GM12878 (cell line): ENCODE measurements at regions not wholly inside any gene's neighbourhood (a gene's known extent, or its start where the extent isn't known, plus 50 kb on each side); places are given as distances from the start of the nearest gene placed in this dataset.

Source experiments
- ATAC-seq: fragments of 200-7000 bp; cut with Tn5 transposase; 3 replicates; pipeline ENCODE4 v1.9.1; 2020; ENCODE audit warnings: mild to moderate bottlenecking, moderate library complexity
- BruUV-seq: library from RNA; stranded (reverse); fragments of 400-500 nt; replicated peaks from 2 replicates; lab custom pipeline; 2021; lab: Mats Ljungman, UMichigan
- CTCF ChIA-PET: fragments of 300-600 bp; sonication (Branson Sonifier 250); formaldehyde crosslinking; extraction: SDS; loops from one replicate; lab custom pipeline; 2021; ENCODE audit warnings: inconsistent platforms; lab: Yijun Ruan, JAX
- POLR2A ChIA-PET: fragments of 350-600 bp; formaldehyde crosslinking; extraction: SDS; loops from one replicate; lab custom pipeline; 2021; ENCODE audit warnings: inconsistent platforms; lab: Charles Lee
- RAD21 ChIA-PET: fragments of 300-600 bp; sonication (Branson Sonifier 250); formaldehyde crosslinking; loops from one replicate; lab custom pipeline; 2023; ENCODE audit warnings: antibody characterized with exemption; ENCODE audit not compliant: unreplicated experiment; lab: Charles Lee
- SMC1A ChIA-PET: fragments of 300-600 bp; sonication (Branson Sonifier 250); formaldehyde crosslinking; loops from one replicate; lab custom pipeline; 2023; ENCODE audit not compliant: unreplicated experiment, uncharacterized antibody; lab: Charles Lee
- DNase-seq: peaks from one replicate; pipeline ENCODE4 v3.0.0-alpha.2; 2011; ENCODE audit warnings: low read depth, low spot score
- FAIRE-seq: peaks from 3 replicates; lab custom pipeline; 2011; peaks lifted over from hg19 to GRCh38; lab: Jason Lieb, UNC
- H2AFZ ChIP-seq: 2 replicates; pipeline ENCODE4 v1.6.0; 2011; ENCODE audit warnings: low read depth, low read length, control low read depth; ENCODE audit not compliant: control insufficient read depth
- H3K27ac ChIP-seq: 2 replicates; pipeline ENCODE4 v1.5.1; 2011; ENCODE audit warnings: control low read depth; ENCODE audit not compliant: control insufficient read depth, insufficient read depth
- H3K27me3 ChIP-seq, 2 experiments: replicated peaks in 1 of 2; 2 replicates each; pipeline versions ENCODE4 v1.6.0 to v1.6.1; 2011; ENCODE audit warnings: low read length in 1 of 2; ENCODE audit not compliant: control insufficient read depth in 2 of 2, insufficient read depth in 2 of 2
- H3K36me3 ChIP-seq, 2 experiments: 2 replicates each; pipeline ENCODE4 v1.5.1; 2011; ENCODE audit warnings: low read length in 1 of 2; ENCODE audit not compliant: control insufficient read depth in 2 of 2, insufficient read depth in 2 of 2
- H3K4me1 ChIP-seq: 2 replicates; pipeline ENCODE4 v1.6.1; 2011; ENCODE audit warnings: mild to moderate bottlenecking, low read length, moderate library complexity, mixed read lengths; ENCODE audit not compliant: control insufficient read depth, insufficient read depth
- H3K4me2 ChIP-seq: 2 replicates; pipeline ENCODE4 v1.6.0; 2011; ENCODE audit warnings: control low read depth; ENCODE audit not compliant: control insufficient read depth, insufficient read depth
- H3K4me3 ChIP-seq: fragments of 200-600 bp; sonication (generic); 2 replicates; pipeline ENCODE4 v1.5.1; 2016
- H3K79me2 ChIP-seq: 2 replicates; pipeline ENCODE4 v1.6.0; 2011; ENCODE audit warnings: low read length; ENCODE audit not compliant: control insufficient read depth, insufficient read depth
- H3K9ac ChIP-seq: 2 replicates; pipeline ENCODE4 v1.8.0; 2011; ENCODE audit warnings: low read length, control low read depth, mixed read lengths; ENCODE audit not compliant: control insufficient read depth, insufficient read depth
- H3K9me3 ChIP-seq: replicated peaks from 3 replicates; pipeline ENCODE4 v1.5.1; 2011; ENCODE audit warnings: mild to moderate bottlenecking, low read length; ENCODE audit not compliant: control insufficient read depth, insufficient read depth
- H4K20me1 ChIP-seq: 2 replicates; pipeline ENCODE4 v1.6.0; 2011; ENCODE audit not compliant: control insufficient read depth, insufficient read depth
- CBX3 ChIP-seq: fragments of 200-600 bp; sonication (generic); IDR thresholded peaks from 2 replicates; pipeline ENCODE4 v1.6.1; 2016; ENCODE audit warnings: low read depth, borderline replicate concordance
- FOXK2 ChIP-seq: fragments of 450-650 bp; IDR thresholded peaks from 2 replicates; pipeline ENCODE4 v1.6.1; 2017; ENCODE audit warnings: mild to moderate bottlenecking, moderate library complexity
- NFIC ChIP-seq: IDR thresholded peaks from 2 replicates; pipeline ENCODE4 v1.6.1; 2012; ENCODE audit warnings: low read depth, mild to moderate bottlenecking, inconsistent platforms, low read length, moderate library complexity
- SIX5 ChIP-seq: IDR thresholded peaks from 2 replicates; pipeline ENCODE4 v1.6.1; 2011; ENCODE audit warnings: mild to moderate bottlenecking, low read depth, low read length, moderate library complexity; ENCODE audit not compliant: severe bottlenecking
- SRF ChIP-seq, 2 experiments: IDR thresholded peaks; 2 replicates each; pipeline ENCODE4 v1.6.1; 2011; ENCODE audit warnings: low read depth in 2 of 2, low read length in 2 of 2, mild to moderate bottlenecking in 1 of 2, moderate library complexity in 1 of 2
- TCF12 ChIP-seq: IDR thresholded peaks from 2 replicates; pipeline ENCODE4 v1.6.1; 2011; ENCODE audit warnings: low read depth, mild to moderate bottlenecking, low read length
- WGBS: methylation state at CpG from one replicate; pipeline ENCODE4 v1.1.6; 2016; ENCODE audit warnings: low lambda C conversion rate; ENCODE audit not compliant: insufficient replicate concordance, insufficient coverage; ENCODE audit errors: missing lambda C conversion rate; 5-methylcytosine and 5-hydroxymethylcytosine counted together
- in situ Hi-C: fragments of 300-500 bp; cut with MboI; formaldehyde crosslinking; loops from 9 replicates; pipeline ENCODE4 v1.14.3; 2018; ENCODE audit warnings: mixed read lengths
- intact Hi-C: fragments of 100-400 bp; cut with micrococcal nuclease; formaldehyde crosslinking; loops from one replicate; pipeline ENCODE4 v1.14.2; 2022; ENCODE audit not compliant: unreplicated experiment
- TF ChIP-seq, protein P1 (sequence below): fragments of 450-650 bp; conservative IDR thresholded peaks from 2 replicates; pipeline ENCODE4 v1.6.1; 2017; ENCODE audit warnings: mild to moderate bottlenecking, moderate library complexity
- TF ChIP-seq, protein P2 (sequence below): IDR thresholded peaks from 2 replicates; pipeline ENCODE4 v1.6.1; 2011; ENCODE audit warnings: borderline replicate concordance, low read depth, mild to moderate bottlenecking, moderate library complexity, mixed read lengths, low read length; ENCODE audit not compliant: insufficient read depth; ENCODE audit errors: extremely low read length
- TF ChIP-seq, protein P3 (sequence below), 3 experiments: IDR thresholded peaks in 2 of 3; conservative IDR thresholded peaks in 1 of 3; 2 replicates each; pipeline ENCODE4 v1.5.1; 2011; ENCODE audit warnings: low read depth in 3 of 3, low read length in 3 of 3, mild to moderate bottlenecking in 3 of 3, control low read depth in 2 of 3, moderate library complexity in 2 of 3, inconsistent platforms in 1 of 3, mixed read lengths in 1 of 3; ENCODE audit not compliant: control insufficient read depth in 2 of 3, insufficient read depth in 1 of 3; ENCODE audit errors: extremely low read depth in 1 of 3
- TF ChIP-seq, protein P4 (sequence below): IDR thresholded peaks from 2 replicates; pipeline ENCODE4 v1.6.1; 2011; ENCODE audit warnings: borderline replicate concordance, low read depth, mild to moderate bottlenecking, moderate library complexity, low read length; ENCODE audit not compliant: insufficient read depth, poor library complexity, severe bottlenecking
- TF ChIP-seq, protein P5 (sequence below): IDR thresholded peaks from 2 replicates; pipeline ENCODE4 v1.6.1; 2011; ENCODE audit warnings: low read depth, low read length, improper control_type of control experiment, borderline replicate concordance
- TF ChIP-seq, protein P6 (sequence below): fragments of 450-650 bp; IDR thresholded peaks from 2 replicates; pipeline ENCODE4 v1.6.1; 2017; ENCODE audit warnings: mild to moderate bottlenecking, low read depth, inconsistent platforms; ENCODE audit not compliant: poor library complexity, severe bottlenecking

DNA sequence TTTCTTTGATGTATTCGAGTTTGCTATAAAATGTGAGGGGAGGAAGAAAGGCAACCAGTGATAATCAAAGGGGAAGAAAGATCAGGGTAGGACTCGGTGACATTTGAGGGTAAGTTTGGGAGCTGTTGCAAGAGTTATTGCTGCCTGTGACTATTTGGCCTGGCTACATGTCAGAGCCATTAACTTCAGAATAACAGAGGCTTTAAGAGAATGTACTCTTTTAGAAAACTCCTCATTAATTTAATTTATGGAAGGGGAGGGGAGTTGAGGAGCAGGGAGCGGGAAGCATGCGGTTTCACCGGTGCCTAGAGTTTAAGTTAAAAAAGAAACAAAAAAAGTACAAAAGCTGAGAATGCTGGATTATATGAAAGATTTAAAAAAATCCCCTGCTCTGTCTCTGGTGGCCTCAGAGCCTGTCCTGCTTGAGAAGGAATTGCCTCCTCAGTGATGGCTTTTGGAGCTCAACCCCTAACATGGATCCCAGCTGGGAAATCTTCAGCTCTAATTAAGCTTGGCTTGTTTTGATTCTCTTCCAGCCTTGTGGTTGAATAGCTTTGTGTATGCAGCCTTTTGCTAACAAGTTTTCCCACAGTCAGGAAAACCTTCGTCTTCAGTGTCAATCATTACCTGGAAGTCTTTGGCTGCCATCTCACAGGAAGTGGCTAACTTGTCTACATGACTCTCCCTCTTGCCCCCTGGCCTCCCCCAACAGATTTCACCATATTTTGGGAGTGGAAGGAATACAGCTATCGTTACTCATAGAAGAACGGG, 238.2 kb downstream of the SOX4 start:
- H4K20me1 ChIP-seq = no peaks in the 10 kb centered on the region
- no peak overlapping the region for H3K9ac ChIP-seq
- in situ Hi-C loops (no loop called here), intact Hi-C loops (no loop called here)
- BruUV-seq = no TSS peak
- no peaks in the 10 kb centered on the region for H3K4me1 ChIP-seq
- ATAC-seq (no peak), FAIRE-seq (no peak), DNase-seq (no peak)
- no peaks in the 10 kb centered on the region for H3K79me2 ChIP-seq
- H3K4me2 ChIP-seq = no peak overlapping the region
- ChIA-PET CTCF (no interaction called here), SMC1A (interaction anchor here (1.1 kb wide), 1 partner anchor 22 kb away, joined by 3 read pairs; no protein-coding TSS in a partner anchor), POLR2A (interaction anchor here (0.5 kb wide), 1 partner anchor 160 kb away, joined by 3 read pairs; no protein-coding TSS in a partner anchor), RAD21 (no interaction called here)
- no peak overlapping the region for H3K4me3 ChIP-seq
- no peak overlapping the region for H3K27ac ChIP-seq
- H3K27me3 ChIP-seq = no peaks in the 10 kb centered on the region
- WGBS = 17% methylated on average over 8 of the region's 8 CpGs
- no peaks in the 10 kb centered on the region for H3K36me3 ChIP-seq
- no peak overlapping the region for H2AFZ ChIP-seq
- H3K9me3 ChIP-seq = no peaks in the 10 kb centered on the region
- TF ChIP-seq CBX3 (no peak), NFIC (no peak), SIX5 (no peak), TCF12 (no peak), FOXK2 (no peak), SRF (IDR thresholded peaks at IDR 0.05; ENCODE audit: low read depth in 2 of 2, low read length in 2 of 2) (no peak)
- TF ChIP-seq, protein P1, sequence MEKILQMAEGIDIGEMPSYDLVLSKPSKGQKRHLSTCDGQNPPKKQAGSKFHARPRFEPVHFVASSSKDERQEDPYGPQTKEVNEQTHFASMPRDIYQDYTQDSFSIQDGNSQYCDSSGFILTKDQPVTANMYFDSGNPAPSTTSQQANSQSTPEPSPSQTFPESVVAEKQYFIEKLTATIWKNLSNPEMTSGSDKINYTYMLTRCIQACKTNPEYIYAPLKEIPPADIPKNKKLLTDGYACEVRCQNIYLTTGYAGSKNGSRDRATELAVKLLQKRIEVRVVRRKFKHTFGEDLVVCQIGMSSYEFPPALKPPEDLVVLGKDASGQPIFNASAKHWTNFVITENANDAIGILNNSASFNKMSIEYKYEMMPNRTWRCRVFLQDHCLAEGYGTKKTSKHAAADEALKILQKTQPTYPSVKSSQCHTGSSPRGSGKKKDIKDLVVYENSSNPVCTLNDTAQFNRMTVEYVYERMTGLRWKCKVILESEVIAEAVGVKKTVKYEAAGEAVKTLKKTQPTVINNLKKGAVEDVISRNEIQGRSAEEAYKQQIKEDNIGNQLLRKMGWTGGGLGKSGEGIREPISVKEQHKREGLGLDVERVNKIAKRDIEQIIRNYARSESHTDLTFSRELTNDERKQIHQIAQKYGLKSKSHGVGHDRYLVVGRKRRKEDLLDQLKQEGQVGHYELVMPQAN = no peak
- TF ChIP-seq, protein P2, sequence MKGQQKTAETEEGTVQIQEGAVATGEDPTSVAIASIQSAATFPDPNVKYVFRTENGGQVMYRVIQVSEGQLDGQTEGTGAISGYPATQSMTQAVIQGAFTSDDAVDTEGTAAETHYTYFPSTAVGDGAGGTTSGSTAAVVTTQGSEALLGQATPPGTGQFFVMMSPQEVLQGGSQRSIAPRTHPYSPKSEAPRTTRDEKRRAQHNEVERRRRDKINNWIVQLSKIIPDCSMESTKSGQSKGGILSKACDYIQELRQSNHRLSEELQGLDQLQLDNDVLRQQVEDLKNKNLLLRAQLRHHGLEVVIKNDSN = no peak
- TF ChIP-seq, protein P3, sequence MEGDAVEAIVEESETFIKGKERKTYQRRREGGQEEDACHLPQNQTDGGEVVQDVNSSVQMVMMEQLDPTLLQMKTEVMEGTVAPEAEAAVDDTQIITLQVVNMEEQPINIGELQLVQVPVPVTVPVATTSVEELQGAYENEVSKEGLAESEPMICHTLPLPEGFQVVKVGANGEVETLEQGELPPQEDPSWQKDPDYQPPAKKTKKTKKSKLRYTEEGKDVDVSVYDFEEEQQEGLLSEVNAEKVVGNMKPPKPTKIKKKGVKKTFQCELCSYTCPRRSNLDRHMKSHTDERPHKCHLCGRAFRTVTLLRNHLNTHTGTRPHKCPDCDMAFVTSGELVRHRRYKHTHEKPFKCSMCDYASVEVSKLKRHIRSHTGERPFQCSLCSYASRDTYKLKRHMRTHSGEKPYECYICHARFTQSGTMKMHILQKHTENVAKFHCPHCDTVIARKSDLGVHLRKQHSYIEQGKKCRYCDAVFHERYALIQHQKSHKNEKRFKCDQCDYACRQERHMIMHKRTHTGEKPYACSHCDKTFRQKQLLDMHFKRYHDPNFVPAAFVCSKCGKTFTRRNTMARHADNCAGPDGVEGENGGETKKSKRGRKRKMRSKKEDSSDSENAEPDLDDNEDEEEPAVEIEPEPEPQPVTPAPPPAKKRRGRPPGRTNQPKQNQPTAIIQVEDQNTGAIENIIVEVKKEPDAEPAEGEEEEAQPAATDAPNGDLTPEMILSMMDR (IDR thresholded peaks at IDR 0.05 in 2 of 3, conservative IDR thresholded peaks at IDR 0.05 in 1 of 3; ENCODE audit: control insufficient read depth in 2 of 3, extremely low read depth in 1 of 3, insufficient read depth in 1 of 3, low read depth in 3 of 3, low read length in 3 of 3) = no peak
- TF ChIP-seq, protein P4, sequence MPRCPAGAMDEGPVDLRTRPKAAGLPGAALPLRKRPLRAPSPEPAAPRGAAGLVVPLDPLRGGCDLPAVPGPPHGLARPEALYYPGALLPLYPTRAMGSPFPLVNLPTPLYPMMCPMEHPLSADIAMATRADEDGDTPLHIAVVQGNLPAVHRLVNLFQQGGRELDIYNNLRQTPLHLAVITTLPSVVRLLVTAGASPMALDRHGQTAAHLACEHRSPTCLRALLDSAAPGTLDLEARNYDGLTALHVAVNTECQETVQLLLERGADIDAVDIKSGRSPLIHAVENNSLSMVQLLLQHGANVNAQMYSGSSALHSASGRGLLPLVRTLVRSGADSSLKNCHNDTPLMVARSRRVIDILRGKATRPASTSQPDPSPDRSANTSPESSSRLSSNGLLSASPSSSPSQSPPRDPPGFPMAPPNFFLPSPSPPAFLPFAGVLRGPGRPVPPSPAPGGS = no peak
- TF ChIP-seq, protein P5, sequence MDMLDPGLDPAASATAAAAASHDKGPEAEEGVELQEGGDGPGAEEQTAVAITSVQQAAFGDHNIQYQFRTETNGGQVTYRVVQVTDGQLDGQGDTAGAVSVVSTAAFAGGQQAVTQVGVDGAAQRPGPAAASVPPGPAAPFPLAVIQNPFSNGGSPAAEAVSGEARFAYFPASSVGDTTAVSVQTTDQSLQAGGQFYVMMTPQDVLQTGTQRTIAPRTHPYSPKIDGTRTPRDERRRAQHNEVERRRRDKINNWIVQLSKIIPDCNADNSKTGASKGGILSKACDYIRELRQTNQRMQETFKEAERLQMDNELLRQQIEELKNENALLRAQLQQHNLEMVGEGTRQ = no peak
- TF ChIP-seq, protein P6, sequence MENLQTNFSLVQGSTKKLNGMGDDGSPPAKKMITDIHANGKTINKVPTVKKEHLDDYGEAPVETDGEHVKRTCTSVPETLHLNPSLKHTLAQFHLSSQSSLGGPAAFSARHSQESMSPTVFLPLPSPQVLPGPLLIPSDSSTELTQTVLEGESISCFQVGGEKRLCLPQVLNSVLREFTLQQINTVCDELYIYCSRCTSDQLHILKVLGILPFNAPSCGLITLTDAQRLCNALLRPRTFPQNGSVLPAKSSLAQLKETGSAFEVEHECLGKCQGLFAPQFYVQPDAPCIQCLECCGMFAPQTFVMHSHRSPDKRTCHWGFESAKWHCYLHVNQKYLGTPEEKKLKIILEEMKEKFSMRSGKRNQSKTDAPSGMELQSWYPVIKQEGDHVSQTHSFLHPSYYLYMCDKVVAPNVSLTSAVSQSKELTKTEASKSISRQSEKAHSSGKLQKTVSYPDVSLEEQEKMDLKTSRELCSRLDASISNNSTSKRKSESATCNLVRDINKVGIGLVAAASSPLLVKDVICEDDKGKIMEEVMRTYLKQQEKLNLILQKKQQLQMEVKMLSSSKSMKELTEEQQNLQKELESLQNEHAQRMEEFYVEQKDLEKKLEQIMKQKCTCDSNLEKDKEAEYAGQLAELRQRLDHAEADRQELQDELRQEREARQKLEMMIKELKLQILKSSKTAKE = no peak
